IMR-90 (cell line): ENCODE measurements at regions not wholly inside any gene's neighbourhood (a gene's known extent, or its start where the extent isn't known, plus 50 kb on each side); places are given as distances from the start of the nearest gene placed in this dataset.

Experiments
- CHD1 ChIP-seq: IDR thresholded peaks from 2 replicates; pipeline ENCODE4 v1.6.1; 2012; ENCODE audit warnings: low read depth, low read length, improper control_type of control experiment
- CTCF ChIP-seq: conservative IDR thresholded peaks from 2 replicates; pipeline ENCODE4 v1.5.1; 2012; ENCODE audit warnings: mild to moderate bottlenecking, low read depth, low read length, improper control_type of control experiment
- ELK1 ChIP-seq: fragments of 150-350 bp; IDR thresholded peaks from 2 replicates; pipeline ENCODE4 v1.6.1; 2016; ENCODE audit warnings: low read depth, mild to moderate bottlenecking, low read length, moderate library complexity, borderline replicate concordance
- MAFK ChIP-seq: IDR thresholded peaks from 2 replicates; pipeline ENCODE4 v1.6.1; 2012; ENCODE audit warnings: low read depth, low read length, improper control_type of control experiment
- MAZ ChIP-seq: IDR thresholded peaks from 2 replicates; pipeline ENCODE4 v1.6.1; 2012; ENCODE audit warnings: low read depth, mild to moderate bottlenecking, low read length, improper control_type of control experiment, moderate library complexity, borderline replicate concordance
- MXI1 ChIP-seq: IDR thresholded peaks from 2 replicates; pipeline ENCODE4 v1.6.1; 2012; ENCODE audit warnings: low read depth, mild to moderate bottlenecking, low read length, moderate library complexity, borderline replicate concordance
- POLR2A ChIP-seq: IDR thresholded peaks from 2 replicates; pipeline ENCODE4 v1.6.1; 2012; ENCODE audit warnings: mild to moderate bottlenecking, low read depth, low read length
- RFX5 ChIP-seq: IDR thresholded peaks from 2 replicates; pipeline ENCODE4 v1.8.0; 2012; ENCODE audit warnings: low read depth, mild to moderate bottlenecking, low read length, moderate library complexity
- SMC3 ChIP-seq: fragments of 150-350 bp; IDR thresholded peaks from 2 replicates; pipeline ENCODE4 v1.6.1; 2016; ENCODE audit warnings: low read depth, mild to moderate bottlenecking, antibody characterized with exemption, low read length, moderate library complexity

- TF ChIP-seq ELK1 (no peak), SMC3 (no peak), CTCF (no peak), MAZ (no peak), POLR2A (no peak), MXI1 (no peak), CHD1 (no peak), RFX5 (no peak), MAFK (no peak)
Observed at GRCh38 chr6:121917263-121917829, 481.9 kb downstream of the GJA1 start.
